Loucy (cell line): ENCODE measurements at regions not wholly inside any gene's neighbourhood (a gene's known extent, or its start where the extent isn't known, plus 50 kb on each side); places are given as distances from the start of the nearest gene placed in this dataset.

Experiments used
- H2AFZ ChIP-seq: fragments of 200-600 bp; sonication (generic); 2 replicates; pipeline ENCODE4 v1.6.0; 2016; ENCODE audit warnings: antibody characterized with exemption, mild to moderate bottlenecking, low read length, moderate library complexity
- H3F3A ChIP-seq: fragments of 200-600 bp; 2 replicates; pipeline ENCODE4 v1.6.0; 2016; ENCODE audit warnings: antibody characterized with exemption, low read depth, mild to moderate bottlenecking
- H3K27me3 ChIP-seq: fragments of 200-600 bp; sonication (generic); 2 replicates; pipeline ENCODE4 v1.6.1; 2014; ENCODE audit warnings: low read length, mild to moderate bottlenecking; ENCODE audit not compliant: insufficient read depth, poor library complexity, severe bottlenecking
- H3K36me3 ChIP-seq: fragments of 200-600 bp; sonication (generic); 2 replicates; pipeline ENCODE4 v1.6.1; 2016; ENCODE audit warnings: low read length; ENCODE audit not compliant: insufficient read depth
- H3K4me1 ChIP-seq: fragments of 200-600 bp; sonication (generic); 2 replicates; pipeline ENCODE4 v1.5.1; 2014; ENCODE audit warnings: low read length, mild to moderate bottlenecking; ENCODE audit not compliant: insufficient read depth, poor library complexity, severe bottlenecking
- H3K4me2 ChIP-seq: fragments of 200-600 bp; sonication (generic); 2 replicates; pipeline ENCODE4 v1.6.0; 2014; ENCODE audit warnings: antibody characterized with exemption, low read length, low read depth, mild to moderate bottlenecking; ENCODE audit not compliant: poor library complexity, severe bottlenecking
- H3K4me3 ChIP-seq: fragments of 200-600 bp; sonication (generic); 2 replicates; pipeline ENCODE4 v1.5.1; 2014; ENCODE audit warnings: low read length, mild to moderate bottlenecking, mixed read lengths; ENCODE audit not compliant: poor library complexity, severe bottlenecking
- H3K79me2 ChIP-seq: fragments of 200-600 bp; sonication (generic); 2 replicates; pipeline ENCODE4 v1.6.1; 2014; ENCODE audit warnings: low read length; ENCODE audit not compliant: insufficient read depth
- H3K9ac ChIP-seq: fragments of 200-600 bp; sonication (generic); 2 replicates; pipeline ENCODE4 v1.6.0; 2014; ENCODE audit warnings: mild to moderate bottlenecking, low read depth, low read length, moderate library complexity; ENCODE audit not compliant: poor library complexity, severe bottlenecking
- H3K9me2 ChIP-seq: fragments of 200-600 bp; sonication (generic); replicated peaks from 2 replicates; pipeline ENCODE4 v1.6.1; 2016; ENCODE audit warnings: low read depth, low read length, mixed read lengths
- H3K9me3 ChIP-seq: fragments of 200-600 bp; sonication (generic); 2 replicates; pipeline ENCODE4 v1.6.1; 2014; ENCODE audit warnings: mild to moderate bottlenecking, antibody characterized with exemption, low read length, low read depth; ENCODE audit not compliant: insufficient read depth
- H4K20me1 ChIP-seq: fragments of 200-600 bp; sonication (generic); 2 replicates; pipeline ENCODE4 v1.6.0; 2014; ENCODE audit warnings: antibody characterized with exemption, low read length, mild to moderate bottlenecking; ENCODE audit not compliant: insufficient read depth, poor library complexity, severe bottlenecking
- EZH2phosphoT487 ChIP-seq: fragments of 200-600 bp; IDR thresholded peaks from 2 replicates; pipeline ENCODE4 v1.6.1; 2018; ENCODE audit warnings: antibody characterized with exemption, mild to moderate bottlenecking, moderate library complexity, borderline replicate concordance
- TF ChIP-seq, protein P1 (sequence below): fragments of 200-600 bp; sonication (generic); conservative IDR thresholded peaks from 2 replicates; pipeline ENCODE4 v1.5.1; 2014; ENCODE audit warnings: mild to moderate bottlenecking, antibody characterized with exemption, low read length

DNA sequence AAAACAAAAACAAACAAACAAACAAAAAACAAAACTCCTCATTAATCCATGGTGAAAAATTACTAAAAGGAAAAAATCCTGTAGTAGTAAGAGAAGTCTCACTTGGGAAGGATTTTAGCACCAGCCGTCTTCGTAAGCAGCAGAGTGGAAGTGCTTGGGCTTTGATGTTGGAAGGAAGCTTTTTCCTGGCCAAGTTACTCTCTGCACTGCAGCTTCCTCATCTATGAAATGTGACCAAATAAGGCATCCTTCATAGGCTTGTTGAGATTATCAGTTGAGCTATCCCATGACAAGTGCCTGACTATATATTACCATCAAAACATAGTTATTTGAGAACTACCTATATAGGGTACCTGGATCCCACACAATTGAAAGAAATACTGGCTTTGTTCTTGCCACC is 436.4 kb upstream of the ONECUT1 start:
- Histone ChIP-seq H3K4me1 (no peaks in the 10 kb centered on the region), H3K9me2 (no peaks in the 10 kb centered on the region), H3K36me3 (no peaks in the 10 kb centered on the region), H4K20me1 (no peaks in the 10 kb centered on the region), H3K27me3 (no peaks in the 10 kb centered on the region), H3K9ac (no peak overlapping the region), H3K4me3 (no peak overlapping the region), H3K79me2 (no peaks in the 10 kb centered on the region), H2AFZ (no peak overlapping the region), H3F3A (no peaks in the 10 kb centered on the region), H3K9me3 (no peaks in the 10 kb centered on the region), H3K4me2 (no peak overlapping the region)
- no peak for TF ChIP-seq EZH2phosphoT487
- TF ChIP-seq, protein P1, sequence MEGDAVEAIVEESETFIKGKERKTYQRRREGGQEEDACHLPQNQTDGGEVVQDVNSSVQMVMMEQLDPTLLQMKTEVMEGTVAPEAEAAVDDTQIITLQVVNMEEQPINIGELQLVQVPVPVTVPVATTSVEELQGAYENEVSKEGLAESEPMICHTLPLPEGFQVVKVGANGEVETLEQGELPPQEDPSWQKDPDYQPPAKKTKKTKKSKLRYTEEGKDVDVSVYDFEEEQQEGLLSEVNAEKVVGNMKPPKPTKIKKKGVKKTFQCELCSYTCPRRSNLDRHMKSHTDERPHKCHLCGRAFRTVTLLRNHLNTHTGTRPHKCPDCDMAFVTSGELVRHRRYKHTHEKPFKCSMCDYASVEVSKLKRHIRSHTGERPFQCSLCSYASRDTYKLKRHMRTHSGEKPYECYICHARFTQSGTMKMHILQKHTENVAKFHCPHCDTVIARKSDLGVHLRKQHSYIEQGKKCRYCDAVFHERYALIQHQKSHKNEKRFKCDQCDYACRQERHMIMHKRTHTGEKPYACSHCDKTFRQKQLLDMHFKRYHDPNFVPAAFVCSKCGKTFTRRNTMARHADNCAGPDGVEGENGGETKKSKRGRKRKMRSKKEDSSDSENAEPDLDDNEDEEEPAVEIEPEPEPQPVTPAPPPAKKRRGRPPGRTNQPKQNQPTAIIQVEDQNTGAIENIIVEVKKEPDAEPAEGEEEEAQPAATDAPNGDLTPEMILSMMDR: no peak

DNA sequence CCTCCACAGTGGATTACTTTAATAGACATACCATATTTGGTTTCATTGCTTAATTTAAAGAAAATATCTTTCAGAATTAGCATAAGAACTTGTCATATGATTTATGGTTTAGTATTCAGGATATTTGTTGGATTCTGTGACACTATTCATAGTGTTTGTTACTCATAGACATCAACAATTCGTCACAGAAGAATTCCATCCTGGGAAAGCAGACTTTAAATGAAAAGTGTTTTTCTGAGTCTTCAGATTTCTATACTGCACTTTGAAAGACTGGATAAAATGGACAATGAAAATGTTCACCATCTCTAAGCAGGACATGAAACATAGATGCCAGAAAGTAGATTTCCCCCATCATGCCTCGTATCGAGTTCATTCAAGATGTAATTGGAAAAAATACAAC is 435.6 kb upstream of the ONECUT1 start:
- Histone ChIP-seq H3K79me2 (no peaks in the 10 kb centered on the region), H3F3A (no peaks in the 10 kb centered on the region), H2AFZ (no peak overlapping the region), H3K4me2 (no peak overlapping the region), H3K4me3 (no peak overlapping the region), H3K9ac (no peak overlapping the region), H3K9me2 (no peaks in the 10 kb centered on the region), H4K20me1 (no peaks in the 10 kb centered on the region), H3K4me1 (no peaks in the 10 kb centered on the region), H3K27me3 (no peaks in the 10 kb centered on the region), H3K36me3 (no peaks in the 10 kb centered on the region), H3K9me3 (no peaks in the 10 kb centered on the region)
- TF ChIP-seq, protein P1: no peak
- TF ChIP-seq EZH2phosphoT487: no peak

DNA sequence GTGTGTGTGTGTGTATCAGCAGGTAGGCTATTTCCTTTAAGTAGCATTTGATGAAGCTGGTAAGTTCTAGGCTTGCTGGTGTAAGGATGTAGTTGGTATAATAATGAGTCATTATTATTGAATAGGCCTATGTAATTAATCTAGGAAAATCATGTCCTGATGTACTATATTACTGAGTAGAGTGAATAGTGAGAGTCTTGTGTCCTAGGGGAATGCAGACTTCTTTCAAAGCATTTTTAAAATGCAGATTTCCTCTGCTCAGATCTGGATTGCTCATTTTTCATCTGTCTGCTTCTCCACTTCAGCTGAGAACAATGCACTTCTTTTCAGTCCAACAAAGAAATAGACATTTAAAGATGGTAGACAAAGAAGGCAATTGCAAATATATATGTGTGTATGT is 434.2 kb upstream of the ONECUT1 start:
- no peaks in the 10 kb centered on the region for H3K36me3 ChIP-seq
- no peaks in the 10 kb centered on the region for H3K9me3 ChIP-seq
- H3K4me1 ChIP-seq: no peaks in the 10 kb centered on the region
- H4K20me1 ChIP-seq: no peaks in the 10 kb centered on the region
- no peak overlapping the region for H3K9ac ChIP-seq
- no peaks in the 10 kb centered on the region for H3K79me2 ChIP-seq
- no peaks in the 10 kb centered on the region for H3F3A ChIP-seq
- H3K4me3 ChIP-seq: no peak overlapping the region
- no peak for TF ChIP-seq EZH2phosphoT487
- TF ChIP-seq, protein P1: no peak
- no peaks in the 10 kb centered on the region for H3K27me3 ChIP-seq
- no peak overlapping the region for H2AFZ ChIP-seq
- no peak overlapping the region for H3K4me2 ChIP-seq
- no peaks in the 10 kb centered on the region for H3K9me2 ChIP-seq
